H9 (cell line): ENCODE measurements at regions not wholly inside any gene's neighbourhood (a gene's known extent, or its start where the extent isn't known, plus 50 kb on each side); places are given as distances from the start of the nearest gene placed in this dataset.

ENCODE experiments used
- DNase-seq: peaks from one replicate; pipeline ENCODE4 v3.0.0-alpha.2; 2017
- H2AFZ ChIP-seq: one replicate; pipeline ENCODE4 v1.6.1; 2013; ENCODE audit warnings: mild to moderate bottlenecking, low read length, control low read depth, moderate library complexity
- H2AK5ac ChIP-seq: 2 replicates; pipeline ENCODE4 v1.6.1; 2013; ENCODE audit warnings: low read length, control low read depth, mixed read lengths; ENCODE audit not compliant: insufficient read length
- H2BK120ac ChIP-seq: one replicate; pipeline ENCODE4 v1.6.1; 2013; ENCODE audit warnings: low read depth, mild to moderate bottlenecking, low read length, control low read depth, inconsistent platforms; ENCODE audit not compliant: poor library complexity, severe bottlenecking
- H2BK12ac ChIP-seq: 2 replicates; pipeline ENCODE4 v1.6.1; 2013; ENCODE audit warnings: low read length, control low read depth, mixed read lengths, low read depth; ENCODE audit not compliant: insufficient read length
- H2BK15ac ChIP-seq: 2 replicates; pipeline ENCODE4 v1.6.1; 2013; ENCODE audit warnings: low read depth, low read length, control low read depth
- H2BK20ac ChIP-seq: one replicate; pipeline ENCODE4 v1.6.1; 2013; ENCODE audit warnings: low read depth, mild to moderate bottlenecking, low read length, control low read depth, inconsistent platforms; ENCODE audit not compliant: poor library complexity, severe bottlenecking
- H2BK5ac ChIP-seq: 2 replicates; pipeline ENCODE4 v1.6.1; 2013; ENCODE audit warnings: low read length, control low read depth, mixed read lengths; ENCODE audit not compliant: insufficient read length
- H3K14ac ChIP-seq: 2 replicates; pipeline ENCODE4 v1.6.1; 2013; ENCODE audit warnings: low read length, control low read depth; ENCODE audit not compliant: insufficient read depth
- H3K18ac ChIP-seq: 2 replicates; pipeline ENCODE4 v1.6.1; 2013; ENCODE audit warnings: low read depth, mild to moderate bottlenecking, mixed read lengths, low read length, control low read depth; ENCODE audit not compliant: insufficient read length
- H3K23ac ChIP-seq: 2 replicates; pipeline ENCODE4 v1.6.1; 2013; ENCODE audit warnings: low read length, control low read depth, mixed read lengths, low read depth; ENCODE audit not compliant: insufficient read length
- H3K23me2 ChIP-seq: 2 replicates; pipeline ENCODE4 v1.6.1; 2013; ENCODE audit warnings: low read depth, mild to moderate bottlenecking, mixed read lengths, low read length, control low read depth; ENCODE audit not compliant: insufficient read length, poor library complexity, severe bottlenecking
- H3K27ac ChIP-seq: 2 replicates; pipeline ENCODE4 v1.5.1; 2013; ENCODE audit warnings: low read length, control low read depth, mixed read lengths, low read depth; ENCODE audit not compliant: insufficient read length
- H3K27me3 ChIP-seq: 2 replicates; pipeline ENCODE4 v1.6.1; 2013; ENCODE audit warnings: low read length, control low read depth, inconsistent platforms; ENCODE audit not compliant: insufficient read depth
- H3K4ac ChIP-seq: 2 replicates; pipeline ENCODE4 v1.6.1; 2013; ENCODE audit warnings: low read depth, mild to moderate bottlenecking, control low read depth, inconsistent platforms, low read length, moderate library complexity
- H3K4me1 ChIP-seq: 2 replicates; pipeline ENCODE4 v1.6.1; 2013; ENCODE audit warnings: low read length, control low read depth, inconsistent platforms; ENCODE audit not compliant: insufficient read depth
- H3K4me2 ChIP-seq: 2 replicates; pipeline ENCODE4 v1.6.1; 2013; ENCODE audit warnings: low read length, control low read depth, mixed read lengths; ENCODE audit not compliant: insufficient read length, insufficient read depth
- H3K56ac ChIP-seq: 2 replicates; pipeline ENCODE4 v1.6.1; 2013; ENCODE audit warnings: low read depth, mild to moderate bottlenecking, mixed read lengths, low read length, control low read depth; ENCODE audit not compliant: insufficient read length
- H3K79me1 ChIP-seq: 2 replicates; pipeline ENCODE4 v1.6.1; 2013; ENCODE audit warnings: low read depth, mild to moderate bottlenecking, moderate library complexity, low read length, control low read depth, inconsistent platforms; ENCODE audit not compliant: insufficient read depth, poor library complexity, severe bottlenecking
- H3K79me2 ChIP-seq: 2 replicates; pipeline ENCODE4 v1.6.1; 2013; ENCODE audit warnings: low read length, control low read depth, inconsistent platforms; ENCODE audit not compliant: insufficient read depth
- H3K9ac ChIP-seq: 2 replicates; pipeline ENCODE4 v1.6.1; 2013; ENCODE audit warnings: low read length, control low read depth, mixed read lengths; ENCODE audit not compliant: insufficient read length; ENCODE audit errors: extremely low read depth
- H3K9me3 ChIP-seq: one replicate; pipeline ENCODE4 v1.6.1; 2013; ENCODE audit warnings: low read depth, low read length, inconsistent platforms; ENCODE audit not compliant: control insufficient read depth
- H3T11ph ChIP-seq: one replicate; pipeline ENCODE4 v1.6.1; 2013; ENCODE audit warnings: mild to moderate bottlenecking, low read length, control low read depth, inconsistent platforms
- H4K20me1 ChIP-seq: one replicate; pipeline ENCODE4 v1.6.1; 2013; ENCODE audit not compliant: control insufficient read depth, insufficient read length, insufficient read depth
- H4K5ac ChIP-seq: 2 replicates; pipeline ENCODE4 v1.6.1; 2013; ENCODE audit warnings: low read depth, mild to moderate bottlenecking, mixed read lengths, low read length, control low read depth; ENCODE audit not compliant: insufficient read length
- H4K8ac ChIP-seq: replicated peaks from 2 replicates; pipeline ENCODE4 v1.6.1; 2013; ENCODE audit warnings: low read length, control low read depth, mixed read lengths, low read depth; ENCODE audit not compliant: insufficient read length
- H4K91ac ChIP-seq: 2 replicates; pipeline ENCODE4 v1.6.1; 2013; ENCODE audit warnings: low read depth, mild to moderate bottlenecking, moderate library complexity, mixed read lengths, low read length, control low read depth; ENCODE audit not compliant: insufficient read length
- H3K27ac Mint-ChIP-seq, 3 experiments: 2 replicates in 2 of 3; 3 replicates in 1 of 3; pipeline ENCODE4 v1.8.0; 2020 to 2021; ENCODE audit warnings: mixed read lengths in 3 of 3, mild to moderate bottlenecking in 1 of 3, moderate library complexity in 1 of 3
- H3K27me3 Mint-ChIP-seq: 2 replicates; pipeline ENCODE4 v1.8.0; 2021; ENCODE audit warnings: low read depth, mild to moderate bottlenecking, moderate library complexity, mixed read lengths
- H3K36me3 Mint-ChIP-seq, 3 experiments: 2 replicates in 2 of 3; 3 replicates in 1 of 3; pipeline ENCODE4 v1.8.0; 2020 to 2021; ENCODE audit warnings: low read depth in 3 of 3, mixed read lengths in 3 of 3; ENCODE audit not compliant: insufficient read depth in 1 of 3
- H3K4me1 Mint-ChIP-seq, 2 experiments: 2 replicates each; pipeline ENCODE4 v1.8.0; 2020; ENCODE audit warnings: mixed read lengths in 2 of 2
- H3K4me3 Mint-ChIP-seq, 2 experiments: 2 replicates in 1 of 2; 3 replicates in 1 of 2; pipeline ENCODE4 v1.8.0; 2020 to 2021; ENCODE audit warnings: mild to moderate bottlenecking in 2 of 2, mixed read lengths in 2 of 2, moderate library complexity in 1 of 2
- H3K9me3 Mint-ChIP-seq, 2 experiments: 2 replicates in 1 of 2; 3 replicates in 1 of 2; pipeline ENCODE4 v1.8.0; 2020; ENCODE audit warnings: mild to moderate bottlenecking in 2 of 2, mixed read lengths in 2 of 2, moderate library complexity in 1 of 2
- WGBS: extraction: QIAGEN DNeasy Blood & Tissue Kit; methylation state at CpG from one replicate; pipeline ENCODE4 v1.1.7; 2013; ENCODE audit warnings: missing lambda C conversion rate, low lambda C conversion rate, mixed read lengths; ENCODE audit not compliant: insufficient read length; ENCODE audit errors: extremely low coverage; 5-methylcytosine and 5-hydroxymethylcytosine counted together
- TF ChIP-seq, protein P1 (sequence below): fragments of 200-600 bp; sonication (generic); conservative IDR thresholded peaks from 3 replicates; pipeline ENCODE4 v1.8.0; 2021; ENCODE audit warnings: antibody characterized with exemption, mild to moderate bottlenecking

DNA sequence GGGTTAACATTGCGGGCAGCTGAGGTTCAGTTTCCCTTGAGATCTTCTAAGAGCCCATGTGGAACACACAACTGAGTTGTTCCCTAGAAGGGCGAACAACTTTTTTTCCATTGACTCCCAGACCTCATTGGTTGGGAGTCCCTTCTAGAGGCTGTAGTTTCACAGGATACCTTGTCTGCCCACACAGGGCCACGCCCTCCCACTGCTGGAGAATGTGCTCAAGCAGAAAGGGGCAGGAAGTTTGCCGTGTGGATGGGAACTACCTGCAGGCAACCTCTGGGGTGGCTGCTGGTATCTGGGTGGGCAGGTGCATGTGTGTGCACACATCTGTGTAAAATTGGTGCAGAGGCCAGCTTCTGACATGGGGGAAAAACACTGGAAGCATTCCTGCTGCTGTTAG, 178.8 kb upstream of the PSMD7 start:
- Histone ChIP-seq H4K20me1 (no peaks in the 10 kb centered on the region), H2AFZ (no peak overlapping the region), H2BK120ac (no peak overlapping the region), H2AK5ac (no peak overlapping the region), H3K79me1 (no peaks in the 10 kb centered on the region), H3K79me2 (no peaks in the 10 kb centered on the region), H3K14ac (no peak overlapping the region), H2BK12ac (no peak overlapping the region), H4K8ac (no peak overlapping the region), H4K91ac (no peak overlapping the region), H3K27me3 (no peaks in the 10 kb centered on the region), H3K9me3 (no peaks in the 10 kb centered on the region), H3T11ph (no peak overlapping the region), H3K9ac (no peak overlapping the region), H2BK5ac (no peak overlapping the region), H3K4ac (no peak overlapping the region), H3K23me2 (no peaks in the 10 kb centered on the region), H3K4me2 (no peak overlapping the region), H3K23ac (no peak overlapping the region), H4K5ac (no peak overlapping the region), H2BK15ac (no peak overlapping the region), H3K27ac (no peak overlapping the region), H3K56ac (no peak overlapping the region), H3K4me1 (no peaks in the 10 kb centered on the region), H2BK20ac (no peak overlapping the region), H3K18ac (no peak overlapping the region)
- WGBS, result no CpG with 5 or more reads among the region's 4 CpGs
- TF ChIP-seq, protein P1, sequence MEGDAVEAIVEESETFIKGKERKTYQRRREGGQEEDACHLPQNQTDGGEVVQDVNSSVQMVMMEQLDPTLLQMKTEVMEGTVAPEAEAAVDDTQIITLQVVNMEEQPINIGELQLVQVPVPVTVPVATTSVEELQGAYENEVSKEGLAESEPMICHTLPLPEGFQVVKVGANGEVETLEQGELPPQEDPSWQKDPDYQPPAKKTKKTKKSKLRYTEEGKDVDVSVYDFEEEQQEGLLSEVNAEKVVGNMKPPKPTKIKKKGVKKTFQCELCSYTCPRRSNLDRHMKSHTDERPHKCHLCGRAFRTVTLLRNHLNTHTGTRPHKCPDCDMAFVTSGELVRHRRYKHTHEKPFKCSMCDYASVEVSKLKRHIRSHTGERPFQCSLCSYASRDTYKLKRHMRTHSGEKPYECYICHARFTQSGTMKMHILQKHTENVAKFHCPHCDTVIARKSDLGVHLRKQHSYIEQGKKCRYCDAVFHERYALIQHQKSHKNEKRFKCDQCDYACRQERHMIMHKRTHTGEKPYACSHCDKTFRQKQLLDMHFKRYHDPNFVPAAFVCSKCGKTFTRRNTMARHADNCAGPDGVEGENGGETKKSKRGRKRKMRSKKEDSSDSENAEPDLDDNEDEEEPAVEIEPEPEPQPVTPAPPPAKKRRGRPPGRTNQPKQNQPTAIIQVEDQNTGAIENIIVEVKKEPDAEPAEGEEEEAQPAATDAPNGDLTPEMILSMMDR, result no peak
- no peak overlapping the region; a peak in 1 of 7 replicates for H3K27ac Mint-ChIP-seq
- H3K4me3 Mint-ChIP-seq, result no peak overlapping the region
- DNase-seq, result no peak
- no peaks in the 10 kb centered on the region; the same call in 1 of the 2 replicates for H3K27me3 Mint-ChIP-seq
- H3K9me3 Mint-ChIP-seq, result no peaks in the 10 kb centered on the region
- H3K4me1 Mint-ChIP-seq, result no peaks in the 10 kb centered on the region; a peak in 1 of 4 replicates
- no peaks in the 10 kb centered on the region for H3K36me3 Mint-ChIP-seq
